Vagina (tissue), 2 donors: ENCODE measurements at regions not wholly inside any gene's neighbourhood (a gene's known extent, or its start where the extent isn't known, plus 50 kb on each side); places are given as distances from the start of the nearest gene placed in this dataset.
"Not testable (repeated sequence)": the region's sequence is repeated elsewhere in the genome, so short reads cannot be mapped to it uniquely, and the experiment has no call there.

Source experiments
- DNase-seq, 2 donors: peaks; one replicate each; pipeline ENCODE4 v3.0.0-alpha.2; 2017; ENCODE audit errors: extremely low spot score in 2 of 2
- H3K27ac ChIP-seq: fragments of 200-600 bp; sonication (generic); one replicate; pipeline ENCODE4 v1.5.1; 2019
- H3K27me3 ChIP-seq: fragments of 200-600 bp; sonication (generic); one replicate; pipeline ENCODE4 v1.5.1; 2019
- H3K36me3 ChIP-seq, 2 donors: fragments of 200-600 bp; sonication (generic); one replicate each; pipeline ENCODE4 v1.5.1; 2017 to 2019
- H3K4me1 ChIP-seq: fragments of 200-600 bp; sonication (generic); one replicate; pipeline ENCODE4 v1.5.1; 2019
- H3K4me3 ChIP-seq, 2 donors: fragments of 200-600 bp; sonication (generic); 1 replicate in 1 of 2; 2 replicates in 1 of 2; pipeline ENCODE4 v1.5.1; 2016 to 2019
- H3K9me3 ChIP-seq: fragments of 200-600 bp; sonication (generic); one replicate; pipeline ENCODE4 v1.5.1; 2019
- POLR2A ChIP-seq, 2 donors: fragments of 450-650 bp; IDR thresholded peaks; one replicate each; pipeline ENCODE4 v1.6.1; 2017; ENCODE audit warnings: antibody characterized with exemption in 2 of 2, mild to moderate bottlenecking in 2 of 2, moderate library complexity in 2 of 2
- POLR2AphosphoS5 ChIP-seq, 2 donors: sonication (generic); formaldehyde crosslinking; IDR thresholded peaks; one replicate each; pipeline ENCODE4 v1.9.0; 2017; ENCODE audit warnings: antibody characterized with exemption in 2 of 2, mild to moderate bottlenecking in 2 of 2, low read depth in 1 of 2; ENCODE audit not compliant: insufficient read depth in 1 of 2
- intact Hi-C: fragments of 100-400 bp; cut with DNase I; formaldehyde crosslinking; loops from one replicate; pipeline ENCODE4 v1.15.1; 2023
- TF ChIP-seq, protein P1 (sequence below), 3 experiments: fragments of 450-650 bp in 2 of 3; fragments of 200-600 bp in 1 of 3; sonication (generic) in 1 of 3; IDR thresholded peaks; one replicate each; pipeline ENCODE4 v1.5.1; 2017 to 2019; ENCODE audit warnings: antibody characterized with exemption in 3 of 3, mild to moderate bottlenecking in 2 of 3, moderate library complexity in 2 of 3

GRCh38 chrX:139429913-139430312 lies 100.6 kb upstream of the F9 start:
- H3K4me3 ChIP-seq = no peak overlapping the region
- TF ChIP-seq, protein P1, sequence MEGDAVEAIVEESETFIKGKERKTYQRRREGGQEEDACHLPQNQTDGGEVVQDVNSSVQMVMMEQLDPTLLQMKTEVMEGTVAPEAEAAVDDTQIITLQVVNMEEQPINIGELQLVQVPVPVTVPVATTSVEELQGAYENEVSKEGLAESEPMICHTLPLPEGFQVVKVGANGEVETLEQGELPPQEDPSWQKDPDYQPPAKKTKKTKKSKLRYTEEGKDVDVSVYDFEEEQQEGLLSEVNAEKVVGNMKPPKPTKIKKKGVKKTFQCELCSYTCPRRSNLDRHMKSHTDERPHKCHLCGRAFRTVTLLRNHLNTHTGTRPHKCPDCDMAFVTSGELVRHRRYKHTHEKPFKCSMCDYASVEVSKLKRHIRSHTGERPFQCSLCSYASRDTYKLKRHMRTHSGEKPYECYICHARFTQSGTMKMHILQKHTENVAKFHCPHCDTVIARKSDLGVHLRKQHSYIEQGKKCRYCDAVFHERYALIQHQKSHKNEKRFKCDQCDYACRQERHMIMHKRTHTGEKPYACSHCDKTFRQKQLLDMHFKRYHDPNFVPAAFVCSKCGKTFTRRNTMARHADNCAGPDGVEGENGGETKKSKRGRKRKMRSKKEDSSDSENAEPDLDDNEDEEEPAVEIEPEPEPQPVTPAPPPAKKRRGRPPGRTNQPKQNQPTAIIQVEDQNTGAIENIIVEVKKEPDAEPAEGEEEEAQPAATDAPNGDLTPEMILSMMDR (IDR thresholded peaks at IDR 0.05) = no peak
- TF ChIP-seq POLR2AphosphoS5 (IDR thresholded peaks at IDR 0.05; ENCODE audit: insufficient read depth in 1 of 2, low read depth in 1 of 2) (no peak), POLR2A (IDR thresholded peaks at IDR 0.05) (no peak)

GRCh38 chrX:139423186-139423585 lies 107.4 kb upstream of the F9 start:
- DNase-seq = no peak
- intact Hi-C loops = no loop called here
- TF ChIP-seq, protein P1 (IDR thresholded peaks at IDR 0.05) = no peak
- TF ChIP-seq POLR2AphosphoS5 (IDR thresholded peaks at IDR 0.05; ENCODE audit: insufficient read depth in 1 of 2, low read depth in 1 of 2) (no peak), POLR2A (IDR thresholded peaks at IDR 0.05) (no peak)

More at GRCh38 chrX:139429913-139430312, 100.6 kb upstream of the F9 start:
- DNase-seq = no peak
- Histone ChIP-seq H3K36me3 (no peaks in the 10 kb centered on the region), H3K4me1 (no peaks in the 10 kb centered on the region), H3K27ac (no peak overlapping the region), H3K9me3 (no peaks in the 10 kb centered on the region), H3K27me3 (no peaks in the 10 kb centered on the region)
- intact Hi-C loops = no loop called here

DNA sequence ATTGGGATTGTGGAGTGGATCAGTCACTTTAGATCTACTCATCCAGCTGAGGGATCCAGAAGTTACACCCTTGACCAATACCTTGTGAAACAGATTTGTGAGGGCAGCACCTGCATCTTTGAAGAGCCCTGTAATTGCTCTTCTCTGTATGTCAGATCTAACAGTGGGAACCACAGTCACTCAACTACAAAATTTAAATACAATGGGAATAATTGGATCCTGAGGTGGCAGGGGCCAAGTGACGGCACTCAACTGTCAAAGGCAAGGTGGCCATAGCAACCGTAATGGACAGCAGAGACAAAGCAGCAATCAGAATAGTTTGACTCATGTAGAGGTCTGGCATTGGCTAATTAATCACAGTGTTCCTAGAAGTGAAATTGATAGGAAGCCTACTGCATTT lies 132.3 kb upstream of the F9 start:
- H3K4me3 ChIP-seq, intact Hi-C loops, H3K9me3 ChIP-seq, H3K27me3 ChIP-seq, DNase-seq, H3K4me1 ChIP-seq, H3K27ac ChIP-seq, H3K36me3 ChIP-seq: not testable (repeated sequence)

More at GRCh38 chrX:139423186-139423585, 107.4 kb upstream of the F9 start:
- Histone ChIP-seq H3K4me1 (no peaks in the 10 kb centered on the region), H3K27me3 (no peaks in the 10 kb centered on the region), H3K36me3 (no peaks in the 10 kb centered on the region), H3K4me3 (no peak overlapping the region), H3K9me3 (no peaks in the 10 kb centered on the region), H3K27ac (no peak overlapping the region)

GRCh38 chrX:139388254-139388653 lies 142.3 kb upstream of the F9 start:
- TF ChIP-seq, protein P1 (IDR thresholded peaks at IDR 0.05) = no peak
- TF ChIP-seq POLR2A (IDR thresholded peaks at IDR 0.05) = no peak
- TF ChIP-seq POLR2AphosphoS5 (IDR thresholded peaks at IDR 0.05; ENCODE audit: insufficient read depth in 1 of 2, low read depth in 1 of 2) = no peak
- H3K36me3 ChIP-seq = no peaks in the 10 kb centered on the region
- no peak for DNase-seq
- no peaks in the 10 kb centered on the region for H3K27me3 ChIP-seq
- no peak overlapping the region for H3K4me3 ChIP-seq
- H3K4me1 ChIP-seq = no peaks in the 10 kb centered on the region
- no peak overlapping the region for H3K27ac ChIP-seq
- intact Hi-C loops = no loop called here
- no peaks in the 10 kb centered on the region for H3K9me3 ChIP-seq

DNA sequence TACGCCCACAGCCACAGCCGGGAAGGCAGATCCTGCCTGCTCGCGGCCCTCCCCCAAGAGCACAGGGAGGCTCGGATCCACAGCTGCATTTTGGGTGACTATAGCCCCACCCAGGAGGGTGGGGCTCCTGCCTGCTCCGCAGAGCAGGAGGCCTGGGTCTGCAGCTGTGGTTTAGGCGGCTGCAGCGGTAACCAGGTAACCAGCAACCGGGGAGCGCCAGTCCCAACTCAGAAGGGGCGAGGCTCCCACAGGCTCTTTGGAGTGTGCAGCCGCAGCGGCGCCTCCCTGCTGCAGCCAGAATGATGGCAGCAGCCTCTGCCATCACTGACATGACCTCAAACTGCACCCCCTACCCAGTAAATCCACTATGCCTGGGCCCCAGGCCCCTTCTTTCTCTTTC lies 148.0 kb upstream of the F9 start:
- Histone ChIP-seq H3K4me3 (no peak overlapping the region), H3K4me1 (no peaks in the 10 kb centered on the region), H3K27ac (no peak overlapping the region), H3K36me3 (no peaks in the 10 kb centered on the region), H3K9me3 (no peaks in the 10 kb centered on the region), H3K27me3 (no peaks in the 10 kb centered on the region)
- TF ChIP-seq, protein P1 (IDR thresholded peaks at IDR 0.05) = no peak
- no peak for TF ChIP-seq POLR2A (IDR thresholded peaks at IDR 0.05)
- no peak for TF ChIP-seq POLR2AphosphoS5 (IDR thresholded peaks at IDR 0.05; ENCODE audit: insufficient read depth in 1 of 2, low read depth in 1 of 2)
- no peak for DNase-seq
- intact Hi-C loops = no loop called here

DNA sequence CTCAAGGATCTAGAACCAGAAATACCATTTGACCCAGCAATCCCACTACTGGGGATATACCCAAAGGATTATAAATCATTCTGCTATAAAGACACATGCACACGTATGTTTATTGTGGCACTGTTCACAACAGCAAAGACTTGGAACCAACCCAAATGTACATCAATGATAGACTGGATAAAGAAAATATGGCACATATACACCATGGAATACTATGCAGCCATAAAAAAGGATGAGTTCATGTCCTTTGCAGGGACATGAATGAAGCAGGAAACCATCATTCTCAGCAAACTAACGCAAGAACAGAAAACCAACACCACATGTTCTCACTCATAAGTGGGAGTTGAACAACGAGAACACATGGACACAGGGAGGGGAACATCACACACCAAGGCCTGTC lies 154.0 kb upstream of the F9 start:
- H3K4me1 ChIP-seq, H3K36me3 ChIP-seq, H3K27me3 ChIP-seq, H3K27ac ChIP-seq, H3K9me3 ChIP-seq, DNase-seq, H3K4me3 ChIP-seq, intact Hi-C loops: not testable (repeated sequence)
